ENCODE measurements at regions not wholly inside any gene's neighbourhood (a gene's known extent, or its start where the extent isn't known, plus 50 kb on each side); places are given as distances from the start of the nearest gene placed in this dataset.

- no peaks in the 10 kb centered on the region for H4K20me1 ChIP-seq (replicated peaks in 1 of 2; ENCODE audit: control insufficient read depth in 1 of 2, insufficient read depth in 2 of 2, low read length in 2 of 2)
- H2AFZ ChIP-seq (ENCODE audit: low read length), result no peak overlapping the region
- no peak overlapping the region for H2AK5ac ChIP-seq (ENCODE audit: low read depth, low read length)
- no peak overlapping the region for H3K4ac ChIP-seq (replicated peaks; ENCODE audit: insufficient read length, low read depth, low read length)
- H3K27me3 ChIP-seq (replicated peaks in 1 of 4; ENCODE audit: control insufficient read depth in 3 of 4, extremely low read depth in 1 of 4, insufficient read depth in 3 of 4, low read length in 3 of 4), result no peaks in the 10 kb centered on the region
- no peak overlapping the region for H2BK120ac ChIP-seq (replicated peaks; ENCODE audit: low read depth, low read length)
- H3K56ac ChIP-seq (replicated peaks; ENCODE audit: insufficient read length, low read depth, low read length), result no peak overlapping the region
- H3K4me2 ChIP-seq (ENCODE audit: insufficient read depth in 1 of 2, low read depth in 2 of 2, low read length in 2 of 2), result no peak overlapping the region
- H3K4me3 ChIP-seq (ENCODE audit: extremely low read depth in 1 of 4, insufficient read depth in 2 of 4, low read depth in 3 of 4, low read length in 4 of 4), result no peak overlapping the region
- CTCF ChIA-PET (ENCODE audit: partially characterized antibody), result interaction anchor here (2.6 kb wide), 1 partner anchor 29 kb away, joined by 11 read pairs; no protein-coding TSS in a partner anchor
- WGBS, 2 experiments (ENCODE audit: extremely low coverage in 1 of 2, insufficient coverage in 1 of 2, insufficient read length in 1 of 2, insufficient replicate concordance in 2 of 2, low coverage in 1 of 2, low lambda C conversion rate in 2 of 2, missing lambda C conversion rate in 1 of 2), result 93% methylated on average over 11 of the region's 11 CpGs; no CpG with 5 or more reads in 1 of the 2 experiments
- H2BK12ac ChIP-seq (ENCODE audit: low read depth, low read length), result no peak overlapping the region
- no peak for DNase-seq (ENCODE audit: low read depth in 1 of 2, low spot score in 2 of 2)
- H2BK20ac ChIP-seq (ENCODE audit: low read length), result no peak overlapping the region
- no peaks in the 10 kb centered on the region for H3K79me1 ChIP-seq (ENCODE audit: low read depth, low read length)
- no peak overlapping the region for H4K91ac ChIP-seq (replicated peaks; ENCODE audit: insufficient read length, low read length)
- no peak overlapping the region for H3K14ac ChIP-seq (ENCODE audit: insufficient read length)
- no peak overlapping the region for H3K18ac ChIP-seq (ENCODE audit: extremely low read depth, low read length)
- H3K79me2 ChIP-seq (ENCODE audit: control insufficient read depth in 1 of 2, insufficient read depth in 2 of 2, low read length in 2 of 2), result no peaks in the 10 kb centered on the region
- no peaks in the 10 kb centered on the region for H3K36me3 ChIP-seq (ENCODE audit: control insufficient read depth in 2 of 4, insufficient read depth in 4 of 4, low read length in 3 of 4)
- H3K9ac ChIP-seq (replicated peaks in 1 of 4; ENCODE audit: extremely low read depth in 1 of 4, low read depth in 3 of 4, low read length in 3 of 4), result no peak overlapping the region
- H3K27ac ChIP-seq (ENCODE audit: low read depth, low read length), result no peak overlapping the region
- no peak overlapping the region for H4K5ac ChIP-seq (ENCODE audit: insufficient read length, low read depth, low read length)
- no peak overlapping the region for H2BK5ac ChIP-seq (ENCODE audit: low read depth, low read length)
- no peaks in the 10 kb centered on the region for H3K23me2 ChIP-seq (ENCODE audit: low read depth, low read length)
- TF ChIP-seq TEAD4 (IDR thresholded peaks at IDR 0.05; ENCODE audit: low read depth, low read length) (no peak), SP2 (IDR thresholded peaks at IDR 0.05; ENCODE audit: low read length) (no peak), POLR2A (IDR thresholded peaks at IDR 0.05; ENCODE audit: control extremely low read depth in 1 of 2, low read depth in 2 of 2, low read length in 2 of 2) (no peak), JUN (IDR thresholded peaks at IDR 0.05; ENCODE audit: low read depth, low read length) (no peak), RBBP5 (IDR thresholded peaks at IDR 0.05; ENCODE audit: borderline replicate concordance, low read depth, low read length) (no peak), ZNF274 (IDR thresholded peaks at IDR 0.05; ENCODE audit: borderline replicate concordance, extremely low read depth, low read length) (no peak), SUZ12 (IDR thresholded peaks at IDR 0.05; ENCODE audit: low read length) (no peak), EP300 (IDR thresholded peaks at IDR 0.05; ENCODE audit: borderline replicate concordance in 1 of 2, low read depth in 2 of 2, low read length in 2 of 2) (no peak), KDM4A (IDR thresholded peaks at IDR 0.05; ENCODE audit: low read depth, low read length, severe bottlenecking) (no peak), SIN3A (conservative IDR thresholded peaks at IDR 0.05 in 1 of 2, IDR thresholded peaks at IDR 0.05 in 1 of 2; ENCODE audit: low read depth in 1 of 2, low read length in 2 of 2) (no peak), ASH2L (IDR thresholded peaks at IDR 0.05; ENCODE audit: low read length) (no peak), YY1 (IDR thresholded peaks at IDR 0.05; ENCODE audit: low read depth, low read length) (no peak), BACH1 (IDR thresholded peaks at IDR 0.05; ENCODE audit: low read length) (no peak), CHD2 (IDR thresholded peaks at IDR 0.05; ENCODE audit: low read length) (no peak), HDAC6 (IDR thresholded peaks at IDR 0.05; ENCODE audit: low read depth, low read length) (no peak)
- H2BK15ac ChIP-seq (ENCODE audit: low read length), result no peak overlapping the region
- no peak for FAIRE-seq
- no peak overlapping the region for H3K23ac ChIP-seq (ENCODE audit: insufficient read length)
- H4K8ac ChIP-seq (ENCODE audit: extremely low read depth, insufficient read depth, low read length), result no peak overlapping the region
- H3K9me3 ChIP-seq (ENCODE audit: insufficient read depth in 2 of 2, low read depth in 1 of 2, low read length in 1 of 2), result no peaks in the 10 kb centered on the region
- no peaks in the 10 kb centered on the region for H3K4me1 ChIP-seq (replicated peaks in 1 of 4; ENCODE audit: control insufficient read depth in 3 of 4, insufficient read depth in 4 of 4, low read length in 3 of 4)
- POLR2A ChIA-PET (ENCODE audit: partially characterized antibody), result no interaction called here
These were observed 216.0 kb upstream of the TEX13C start for GRCh38 chrX:125103693-125104092.

Measured in H1 (cell line).